Upper lobe of left lung (tissue), 6 donors: ENCODE measurements at regions not wholly inside any gene's neighbourhood (a gene's known extent, or its start where the extent isn't known, plus 50 kb on each side); places are given as distances from the start of the nearest gene placed in this dataset.

Source experiments
- ATAC-seq, 2 donors: fragments of 200-7000 bp; cut with Tn5 transposase; one replicate each; pipeline ENCODE4 v1.9.1; 2022; ENCODE audit warnings: mild to moderate bottlenecking in 2 of 2, moderate library complexity in 2 of 2; ENCODE audit not compliant: low FRiP score in 2 of 2
- DNase-seq, 2 donors: peaks; one replicate each; pipeline ENCODE4 v3.0.0-alpha.2; 2019 to 2020
- H3K27ac ChIP-seq, 4 donors: fragments of 200-600 bp; sonication (generic); one replicate each; pipeline ENCODE4 v1.5.1; 2016 to 2019
- H3K27me3 ChIP-seq, 4 donors: fragments of 200-600 bp; sonication (generic); one replicate each; pipeline ENCODE4 v1.5.1; 2017 to 2019
- H3K36me3 ChIP-seq, 4 donors: fragments of 200-600 bp; sonication (generic); one replicate each; pipeline ENCODE4 v1.5.1; 2016 to 2019
- H3K4me1 ChIP-seq, 4 donors: fragments of 200-600 bp; sonication (generic); one replicate each; pipeline ENCODE4 v1.5.1; 2018 to 2019
- H3K4me3 ChIP-seq, 4 donors: fragments of 200-600 bp; sonication (generic); one replicate each; pipeline ENCODE4 v1.5.1; 2017 to 2019; ENCODE audit warnings: mild to moderate bottlenecking in 2 of 4, moderate library complexity in 1 of 4
- H3K9me3 ChIP-seq, 4 donors: fragments of 200-600 bp; sonication (generic); one replicate each; pipeline ENCODE4 v1.5.1; 2018 to 2019
- EP300 ChIP-seq, 4 donors: sonication (generic); formaldehyde crosslinking; IDR thresholded peaks; one replicate each; pipeline ENCODE4 v1.5.1; 2017; ENCODE audit warnings: antibody characterized with exemption in 4 of 4, control low read depth in 2 of 4
- POLR2A ChIP-seq, 4 donors: fragments of 450-650 bp; IDR thresholded peaks; one replicate each; pipeline ENCODE4 v1.5.1; 2016 to 2017; ENCODE audit warnings: antibody characterized with exemption in 4 of 4, mild to moderate bottlenecking in 2 of 4
- POLR2AphosphoS5 ChIP-seq, 2 donors: sonication (generic); formaldehyde crosslinking; IDR thresholded peaks; one replicate each; pipeline ENCODE4 v1.5.1; 2017; ENCODE audit warnings: antibody characterized with exemption in 2 of 2
- WGBS, 2 donors: methylation state at CpG; one replicate each; pipeline ENCODE4 v1.1.5; 2017 to 2018; 5-methylcytosine and 5-hydroxymethylcytosine counted together
- TF ChIP-seq, protein P1 (sequence below), 6 experiments: fragments of 450-650 bp in 4 of 6; fragments of 200-600 bp in 2 of 6; sonication (generic) in 2 of 6; IDR thresholded peaks; one replicate each; pipeline ENCODE4 v1.5.1; 2016 to 2019; ENCODE audit warnings: antibody characterized with exemption in 6 of 6
- donor health status: DM: no; HTN: no; CAD: no; lungs with moderate emphysema.
- donor health status: DM: no; HTN: yes; CAD: no; lungs with severe emphysema.

DNA sequence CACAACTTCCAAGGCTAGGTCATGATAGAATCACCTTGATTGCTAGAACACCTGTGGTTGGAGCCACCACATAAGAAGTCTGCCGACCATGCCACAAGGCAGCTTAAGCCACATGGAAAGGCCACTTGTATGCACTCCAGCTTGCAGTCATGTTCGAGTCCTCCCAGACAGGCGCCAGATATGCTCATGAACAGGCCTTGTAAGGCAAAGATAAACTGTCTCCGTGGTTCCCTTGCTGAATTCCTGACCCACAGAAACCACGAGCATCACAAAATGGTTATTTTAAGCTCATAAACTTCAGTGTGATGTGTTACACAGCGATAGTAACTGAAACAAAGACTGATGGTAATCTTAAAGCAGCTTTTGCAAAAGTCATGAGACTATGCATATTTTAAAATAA, 188.4 kb upstream of the DAPK1 start:
- Histone ChIP-seq H3K27ac (no peak overlapping the region), H3K4me3 (no peak overlapping the region), H3K4me1 (no peaks in the 10 kb centered on the region), H3K36me3 (no peaks in the 10 kb centered on the region), H3K27me3 (no peaks in the 10 kb centered on the region), H3K9me3 (peaks cover 0 to 4% (median 0%) of the 10 kb centered on the region in 4 donors)
- DNase-seq (no peak), ATAC-seq (no peak)
- 59 to 65% methylated on average over 6 of the region's 6 CpGs for WGBS, 2 donors
- TF ChIP-seq POLR2AphosphoS5 (IDR thresholded peaks at IDR 0.05) (no peak), EP300 (IDR thresholded peaks at IDR 0.05) (no peak), POLR2A (IDR thresholded peaks at IDR 0.05) (no peak)
- TF ChIP-seq, protein P1, sequence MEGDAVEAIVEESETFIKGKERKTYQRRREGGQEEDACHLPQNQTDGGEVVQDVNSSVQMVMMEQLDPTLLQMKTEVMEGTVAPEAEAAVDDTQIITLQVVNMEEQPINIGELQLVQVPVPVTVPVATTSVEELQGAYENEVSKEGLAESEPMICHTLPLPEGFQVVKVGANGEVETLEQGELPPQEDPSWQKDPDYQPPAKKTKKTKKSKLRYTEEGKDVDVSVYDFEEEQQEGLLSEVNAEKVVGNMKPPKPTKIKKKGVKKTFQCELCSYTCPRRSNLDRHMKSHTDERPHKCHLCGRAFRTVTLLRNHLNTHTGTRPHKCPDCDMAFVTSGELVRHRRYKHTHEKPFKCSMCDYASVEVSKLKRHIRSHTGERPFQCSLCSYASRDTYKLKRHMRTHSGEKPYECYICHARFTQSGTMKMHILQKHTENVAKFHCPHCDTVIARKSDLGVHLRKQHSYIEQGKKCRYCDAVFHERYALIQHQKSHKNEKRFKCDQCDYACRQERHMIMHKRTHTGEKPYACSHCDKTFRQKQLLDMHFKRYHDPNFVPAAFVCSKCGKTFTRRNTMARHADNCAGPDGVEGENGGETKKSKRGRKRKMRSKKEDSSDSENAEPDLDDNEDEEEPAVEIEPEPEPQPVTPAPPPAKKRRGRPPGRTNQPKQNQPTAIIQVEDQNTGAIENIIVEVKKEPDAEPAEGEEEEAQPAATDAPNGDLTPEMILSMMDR (IDR thresholded peaks at IDR 0.05), result no peak

DNA sequence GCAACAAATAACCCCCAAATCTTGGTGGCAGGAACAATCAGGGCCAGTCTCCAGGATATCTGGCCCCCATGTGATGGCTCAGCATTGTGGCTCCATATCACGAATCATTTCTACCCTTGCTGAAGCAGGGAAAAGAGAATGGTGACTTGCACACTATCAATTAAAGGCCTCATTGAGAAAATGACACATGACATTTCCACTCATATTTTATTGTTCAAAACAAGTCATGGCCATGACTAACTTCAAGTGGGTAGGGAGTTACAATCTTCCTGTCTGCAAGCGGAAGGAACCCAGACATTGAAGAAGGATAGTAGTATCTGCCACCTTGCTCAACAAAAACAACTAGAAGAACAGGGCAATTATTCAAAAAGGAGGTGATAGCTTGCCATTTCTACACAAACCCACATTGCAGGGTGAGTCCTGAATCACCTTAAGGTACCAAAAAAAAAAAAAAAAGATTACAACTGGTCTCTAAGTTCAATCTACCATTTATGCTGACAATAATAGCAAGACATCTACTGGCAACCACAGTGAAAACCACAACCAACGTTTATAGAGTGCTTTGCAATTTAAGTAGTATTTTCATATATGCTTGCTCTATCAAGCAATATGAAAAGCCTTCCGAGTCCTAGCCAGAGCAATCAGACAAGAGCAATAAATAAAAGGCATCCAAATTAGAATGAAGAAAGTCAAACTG, 186.7 kb upstream of the DAPK1 start:
- Histone ChIP-seq H3K4me3 (no peak overlapping the region), H3K27me3 (no peaks in the 10 kb centered on the region), H3K4me1 (no peaks in the 10 kb centered on the region), H3K36me3 (no peaks in the 10 kb centered on the region), H3K27ac (no peak overlapping the region), H3K9me3 (peaks cover 0 to 5% (median 2%) of the 10 kb centered on the region in 4 donors)
- no peak for DNase-seq
- TF ChIP-seq POLR2AphosphoS5 (IDR thresholded peaks at IDR 0.05), result no peak
- TF ChIP-seq, protein P1 (IDR thresholded peaks at IDR 0.05), result no peak
- no peak for TF ChIP-seq EP300 (IDR thresholded peaks at IDR 0.05)
- no peak for TF ChIP-seq POLR2A (IDR thresholded peaks at IDR 0.05)
- 82% methylated on average over 4 of the region's 4 CpGs for WGBS, 2 donors
- no peak for ATAC-seq

DNA sequence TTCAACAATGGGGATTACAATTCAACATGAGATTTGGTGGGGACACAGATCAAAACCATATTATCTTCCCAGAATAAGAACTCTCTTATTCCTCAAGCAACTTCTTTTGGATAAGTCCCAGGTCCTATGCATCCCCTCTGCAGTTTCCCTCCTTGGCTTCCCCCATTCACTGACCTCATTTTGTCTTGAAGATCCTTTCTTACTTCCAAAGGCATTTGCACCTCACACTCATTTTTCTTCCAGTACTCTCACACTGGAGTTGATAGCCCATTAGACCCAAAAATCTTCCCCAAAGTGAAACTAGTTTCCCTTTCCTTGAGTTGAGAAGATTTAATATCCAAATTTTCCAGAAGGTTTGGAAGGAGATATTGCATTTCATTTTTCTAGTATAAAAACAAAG, 178.0 kb upstream of the DAPK1 start:
- ATAC-seq (no peak), DNase-seq (no peak)
- Histone ChIP-seq H3K36me3 (no peaks in the 10 kb centered on the region), H3K9me3 (peaks cover 0 to 5% (median 0%) of the 10 kb centered on the region in 4 donors), H3K27me3 (no peaks in the 10 kb centered on the region), H3K4me1 (no peaks in the 10 kb centered on the region), H3K27ac (no peak overlapping the region), H3K4me3 (no peak overlapping the region)
- TF ChIP-seq POLR2AphosphoS5 (IDR thresholded peaks at IDR 0.05) (no peak), EP300 (IDR thresholded peaks at IDR 0.05) (no peak), POLR2A (IDR thresholded peaks at IDR 0.05) (no peak)
- TF ChIP-seq, protein P1 (IDR thresholded peaks at IDR 0.05), result no peak

DNA sequence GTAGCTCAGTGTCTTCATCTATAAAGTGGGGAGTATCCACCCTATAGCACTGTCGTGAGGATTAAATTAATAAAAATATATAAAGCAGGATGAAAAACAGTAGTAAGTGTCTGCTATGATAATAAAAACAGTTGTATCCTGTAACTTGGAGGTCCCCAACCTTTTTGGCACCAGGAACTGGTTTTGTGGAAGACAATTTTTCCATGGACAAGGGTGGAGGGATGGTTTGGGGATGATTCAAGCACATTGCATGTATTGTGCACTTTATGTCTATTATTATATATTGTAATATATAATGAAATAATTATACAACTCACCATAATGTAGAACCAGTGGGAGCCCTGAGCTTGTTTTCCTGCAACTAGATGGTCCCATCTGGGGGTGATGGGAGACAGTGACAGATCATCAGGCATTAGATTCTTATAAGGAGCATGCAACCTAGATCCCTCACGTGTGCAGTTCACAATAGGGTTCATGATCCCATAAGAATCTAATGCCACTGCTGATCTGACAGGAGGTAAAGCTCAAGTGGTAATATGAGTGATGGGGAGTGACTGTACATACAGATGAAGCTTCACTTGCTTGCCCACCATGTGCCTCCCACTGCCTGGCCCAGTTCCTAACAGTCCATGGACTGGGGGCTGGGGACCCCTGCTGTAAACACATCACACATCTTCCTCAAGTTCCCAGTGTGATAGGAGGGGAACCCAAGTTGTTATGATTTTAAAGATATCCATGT, 177.4 kb upstream of the DAPK1 start:
- Histone ChIP-seq H3K36me3 (no peaks in the 10 kb centered on the region), H3K27me3 (no peaks in the 10 kb centered on the region), H3K4me3 (no peak overlapping the region), H3K4me1 (no peaks in the 10 kb centered on the region), H3K9me3 (peaks cover 0 to 5% (median 0%) of the 10 kb centered on the region in 4 donors), H3K27ac (no peak overlapping the region)
- 87 to 92% methylated on average over 2 of the region's 2 CpGs for whole genome bisulfite sequencing, 2 donors
- ATAC-seq, result no peak
- DNase-seq, result no peak
- TF ChIP-seq POLR2A (IDR thresholded peaks at IDR 0.05) (no peak), POLR2AphosphoS5 (IDR thresholded peaks at IDR 0.05) (no peak)
- TF ChIP-seq, protein P1 (IDR thresholded peaks at IDR 0.05), result no peak
